ENCODE measurements at regions not wholly inside any gene's neighbourhood (a gene's known extent, or its start where the extent isn't known, plus 50 kb on each side); places are given as distances from the start of the nearest gene placed in this dataset.

- no peak overlapping the region for H3K4me2 ChIP-seq
- no peak for TF ChIP-seq CTCF (conservative IDR thresholded peaks at IDR 0.05; ENCODE audit: low read depth, low read length)
- H3K79me2 ChIP-seq (ENCODE audit: insufficient read depth, low read depth): no peaks in the 10 kb centered on the region
- no peak overlapping the region for H2AFZ ChIP-seq (ENCODE audit: low read depth)
- H3K27me3 ChIP-seq (ENCODE audit: insufficient read depth, low read depth): no peaks in the 10 kb centered on the region
- no peaks in the 10 kb centered on the region for H3K4me1 ChIP-seq (ENCODE audit: low read depth, poor library complexity, severe bottlenecking)
- H4K20me1 ChIP-seq (ENCODE audit: insufficient read depth): no peaks in the 10 kb centered on the region
- H3K27ac ChIP-seq: no peak overlapping the region
- no peaks in the 10 kb centered on the region for H3K36me3 ChIP-seq (ENCODE audit: insufficient read depth)
- H3K9ac ChIP-seq: no peak overlapping the region
- H3K4me3 ChIP-seq (IDR thresholded peaks at IDR 0.05; ENCODE audit: insufficient read depth, low read depth, low read length): no peak overlapping the region
Observed at GRCh38 chr3:164927728-164928127, 150.6 kb downstream of the SI start.

GRCh38 chr3:164918905-164919304 lies 159.4 kb downstream of the SI start:
- Histone ChIP-seq H3K9ac (peak overlapping the region; percentile 49; the same call in 1 of the 2 replicates), H2AFZ (ENCODE audit: low read depth) (peak overlapping the region; percentile 57), H3K36me3 (ENCODE audit: insufficient read depth) (no peaks in the 10 kb centered on the region), H3K27me3 (ENCODE audit: insufficient read depth, low read depth) (no peaks in the 10 kb centered on the region), H3K79me2 (ENCODE audit: insufficient read depth, low read depth) (no peaks in the 10 kb centered on the region), H3K27ac (peak overlapping the region; percentile 81), H3K4me2 (peak overlapping the region; percentile 55), H3K4me1 (ENCODE audit: low read depth, poor library complexity, severe bottlenecking) (peaks cover 25% of the 10 kb centered on the region), H4K20me1 (ENCODE audit: insufficient read depth) (no peaks in the 10 kb centered on the region), H3K4me3 (IDR thresholded peaks at IDR 0.05; ENCODE audit: insufficient read depth, low read depth, low read length) (no peak overlapping the region)
- no peak for TF ChIP-seq CTCF (conservative IDR thresholded peaks at IDR 0.05; ENCODE audit: low read depth, low read length)

GRCh38 chr3:164912916-164913315 lies 165.4 kb downstream of the SI start:
- no peaks in the 10 kb centered on the region for H4K20me1 ChIP-seq (ENCODE audit: insufficient read depth)
- H3K27ac ChIP-seq: no peak overlapping the region
- H3K9ac ChIP-seq: no peak overlapping the region
- no peak overlapping the region for H3K4me2 ChIP-seq
- H3K79me2 ChIP-seq (ENCODE audit: insufficient read depth, low read depth): no peaks in the 10 kb centered on the region
- H3K27me3 ChIP-seq (ENCODE audit: insufficient read depth, low read depth): no peaks in the 10 kb centered on the region
- no peak for TF ChIP-seq CTCF (conservative IDR thresholded peaks at IDR 0.05; ENCODE audit: low read depth, low read length)
- no peak overlapping the region for H2AFZ ChIP-seq (ENCODE audit: low read depth)
- no peak overlapping the region for H3K4me3 ChIP-seq (IDR thresholded peaks at IDR 0.05; ENCODE audit: insufficient read depth, low read depth, low read length)
- H3K4me1 ChIP-seq (ENCODE audit: low read depth, poor library complexity, severe bottlenecking): peaks cover 4% of the 10 kb centered on the region
- no peaks in the 10 kb centered on the region for H3K36me3 ChIP-seq (ENCODE audit: insufficient read depth)

- peaks cover 17% of the 10 kb centered on the region for H3K4me1 ChIP-seq (ENCODE audit: low read depth, poor library complexity, severe bottlenecking)
Observed at GRCh38 chr3:164903820-164904451, 174.4 kb downstream of the SI start.

More at GRCh38 chr3:164903820-164904451, 174.4 kb downstream of the SI start:
- no peaks in the 10 kb centered on the region for H4K20me1 ChIP-seq (ENCODE audit: insufficient read depth)
- peak overlapping the region; percentile 34; the same call in 1 of the 2 replicates for H3K9ac ChIP-seq
- no peaks in the 10 kb centered on the region for H3K36me3 ChIP-seq (ENCODE audit: insufficient read depth)
- TF ChIP-seq CTCF (conservative IDR thresholded peaks at IDR 0.05; ENCODE audit: low read depth, low read length): no peak
- peak overlapping the region; percentile 46; the same call in 1 of the 2 replicates for H3K4me2 ChIP-seq
- no peaks in the 10 kb centered on the region for H3K27me3 ChIP-seq (ENCODE audit: insufficient read depth, low read depth)
- H3K79me2 ChIP-seq (ENCODE audit: insufficient read depth, low read depth): no peaks in the 10 kb centered on the region
- peak overlapping the region; percentile 54 for H2AFZ ChIP-seq (ENCODE audit: low read depth)
- peak overlapping the region; percentile 17 for H3K4me3 ChIP-seq (IDR thresholded peaks at IDR 0.05; ENCODE audit: insufficient read depth, low read depth, low read length)
- H3K27ac ChIP-seq: peak overlapping the region; percentile 75

All from KMS-11 (cell line).